Breast epithelium (tissue), 3 donors: ENCODE measurements at regions not wholly inside any gene's neighbourhood (a gene's known extent, or its start where the extent isn't known, plus 50 kb on each side); places are given as distances from the start of the nearest gene placed in this dataset.

Experiments
- POLR2A ChIP-seq: fragments of 450-650 bp; IDR thresholded peaks from one replicate; pipeline ENCODE4 v1.6.1; 2016; ENCODE audit warnings: antibody characterized with exemption, mild to moderate bottlenecking, moderate library complexity
- POLR2AphosphoS5 ChIP-seq, 3 donors: sonication (generic); formaldehyde crosslinking; IDR thresholded peaks; one replicate each; pipeline ENCODE4 v1.6.1; 2017; ENCODE audit warnings: antibody characterized with exemption in 3 of 3
- TF ChIP-seq, protein P1 (sequence below), 3 donors: fragments of 450-650 bp; IDR thresholded peaks; one replicate each; pipeline ENCODE4 v1.5.1; 2016 to 2017; ENCODE audit warnings: antibody characterized with exemption in 3 of 3, mild to moderate bottlenecking in 3 of 3, moderate library complexity in 3 of 3

DNA sequence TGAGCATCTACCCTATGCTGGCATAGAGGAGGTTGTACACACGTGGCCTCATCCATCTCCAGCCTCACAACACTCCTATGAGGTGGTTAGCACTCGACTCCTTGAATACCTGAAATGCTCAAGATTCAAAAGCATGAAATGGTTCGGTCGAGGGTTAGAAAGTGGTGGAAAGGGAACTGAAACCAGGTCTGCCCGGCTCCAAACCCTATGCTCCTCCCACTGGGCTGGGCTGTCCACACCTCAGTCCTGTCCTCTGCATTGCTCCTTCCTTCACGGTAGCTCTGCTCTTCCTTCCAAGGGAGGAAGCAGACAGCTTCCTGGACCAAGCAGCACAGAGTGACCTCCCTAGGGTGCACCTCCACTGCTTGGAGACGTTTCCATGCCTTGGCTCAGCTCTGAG is 565.2 kb upstream of the ID2 start:
- TF ChIP-seq POLR2A (no peak), POLR2AphosphoS5 (IDR thresholded peaks at IDR 0.05) (no peak)
- TF ChIP-seq, protein P1, sequence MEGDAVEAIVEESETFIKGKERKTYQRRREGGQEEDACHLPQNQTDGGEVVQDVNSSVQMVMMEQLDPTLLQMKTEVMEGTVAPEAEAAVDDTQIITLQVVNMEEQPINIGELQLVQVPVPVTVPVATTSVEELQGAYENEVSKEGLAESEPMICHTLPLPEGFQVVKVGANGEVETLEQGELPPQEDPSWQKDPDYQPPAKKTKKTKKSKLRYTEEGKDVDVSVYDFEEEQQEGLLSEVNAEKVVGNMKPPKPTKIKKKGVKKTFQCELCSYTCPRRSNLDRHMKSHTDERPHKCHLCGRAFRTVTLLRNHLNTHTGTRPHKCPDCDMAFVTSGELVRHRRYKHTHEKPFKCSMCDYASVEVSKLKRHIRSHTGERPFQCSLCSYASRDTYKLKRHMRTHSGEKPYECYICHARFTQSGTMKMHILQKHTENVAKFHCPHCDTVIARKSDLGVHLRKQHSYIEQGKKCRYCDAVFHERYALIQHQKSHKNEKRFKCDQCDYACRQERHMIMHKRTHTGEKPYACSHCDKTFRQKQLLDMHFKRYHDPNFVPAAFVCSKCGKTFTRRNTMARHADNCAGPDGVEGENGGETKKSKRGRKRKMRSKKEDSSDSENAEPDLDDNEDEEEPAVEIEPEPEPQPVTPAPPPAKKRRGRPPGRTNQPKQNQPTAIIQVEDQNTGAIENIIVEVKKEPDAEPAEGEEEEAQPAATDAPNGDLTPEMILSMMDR (IDR thresholded peaks at IDR 0.05) = no peak
